NAMALWA (cell line): ENCODE measurements at regions not wholly inside any gene's neighbourhood (a gene's known extent, or its start where the extent isn't known, plus 50 kb on each side); places are given as distances from the start of the nearest gene placed in this dataset.

Source experiments
- DNase-seq: peaks from one replicate; pipeline ENCODE4 v3.0.0-alpha.2; 2015; ENCODE audit warnings: low spot score

- peak; percentile 86 for DNase-seq
These were observed 118.7 kb upstream of the SMAD3 start for GRCh38 chr15:66946578-66947164.

GRCh38 chr15:66947471-66947870, 117.9 kb upstream of the SMAD3 start:
- no peak for DNase-seq

- DNase-seq: no peak
These were observed 117.1 kb upstream of the SMAD3 start for GRCh38 chr15:66948294-66948693.

- no peak for DNase-seq
These were observed 115.3 kb upstream of the SMAD3 start for GRCh38 chr15:66950114-66950513.

GRCh38 chr15:66951531-66952320, 113.7 kb upstream of the SMAD3 start:
- DNase-seq: peak; percentile 26

GRCh38 chr15:66952756-66953522, 112.5 kb upstream of the SMAD3 start:
- no peak for DNase-seq

- no peak for DNase-seq
These were observed 111.7 kb upstream of the SMAD3 start for GRCh38 chr15:66953523-66954229.

- DNase-seq: no peak
These were observed 110.8 kb upstream of the SMAD3 start for GRCh38 chr15:66954601-66955000.

- DNase-seq: no peak
These were observed 110.3 kb upstream of the SMAD3 start for GRCh38 chr15:66955001-66955516.

- no peak for DNase-seq
These were observed 109.4 kb upstream of the SMAD3 start for GRCh38 chr15:66955871-66956585.

- DNase-seq: no peak
These were observed 108.6 kb upstream of the SMAD3 start for GRCh38 chr15:66956672-66957430.

- no peak for DNase-seq
These were observed 108.0 kb upstream of the SMAD3 start for GRCh38 chr15:66957431-66957720.

- no peak for DNase-seq
These were observed 106.3 kb upstream of the SMAD3 start for GRCh38 chr15:66959066-66959465.

GRCh38 chr15:66959875-66960274, 105.5 kb upstream of the SMAD3 start:
- no peak for DNase-seq

- no peak for DNase-seq
These were observed 104.9 kb upstream of the SMAD3 start for GRCh38 chr15:66960519-66960918.

GRCh38 chr15:66961407-66961884, 104.0 kb upstream of the SMAD3 start:
- DNase-seq: no peak

- DNase-seq: no peak
These were observed 103.5 kb upstream of the SMAD3 start for GRCh38 chr15:66961901-66962300.

- DNase-seq: no peak
These were observed 102.9 kb upstream of the SMAD3 start for GRCh38 chr15:66962522-66962921.

- DNase-seq: no peak
These were observed 102.3 kb upstream of the SMAD3 start for GRCh38 chr15:66963084-66963483.

- no peak for DNase-seq
These were observed 101.7 kb upstream of the SMAD3 start for GRCh38 chr15:66963710-66964109.
